Sciatic nerve (tissue), 2 donors: ENCODE measurements at regions not wholly inside any gene's neighbourhood (a gene's known extent, or its start where the extent isn't known, plus 50 kb on each side); places are given as distances from the start of the nearest gene placed in this dataset.
A peak's percentile ranks its signal among the peaks of the same experiment; 100 is the strongest.

Source experiments
- ATAC-seq: fragments of 200-7000 bp; cut with Tn5 transposase; one replicate; pipeline ENCODE4 v1.9.1; 2020; ENCODE audit warnings: mild to moderate bottlenecking, moderate library complexity
- DNase-seq: peaks from one replicate; pipeline ENCODE4 v3.0.0-alpha.2; 2020; ENCODE audit warnings: low spot score
- intact Hi-C: fragments of 100-400 bp; cut with DNase I; formaldehyde crosslinking; loops from one replicate; pipeline ENCODE4 v1.14.2; 2022
- donor health status: DM: no; HTN: no; CAD: no.
- donor health status: DM: no; HTN: no; CAD: no.

DNA sequence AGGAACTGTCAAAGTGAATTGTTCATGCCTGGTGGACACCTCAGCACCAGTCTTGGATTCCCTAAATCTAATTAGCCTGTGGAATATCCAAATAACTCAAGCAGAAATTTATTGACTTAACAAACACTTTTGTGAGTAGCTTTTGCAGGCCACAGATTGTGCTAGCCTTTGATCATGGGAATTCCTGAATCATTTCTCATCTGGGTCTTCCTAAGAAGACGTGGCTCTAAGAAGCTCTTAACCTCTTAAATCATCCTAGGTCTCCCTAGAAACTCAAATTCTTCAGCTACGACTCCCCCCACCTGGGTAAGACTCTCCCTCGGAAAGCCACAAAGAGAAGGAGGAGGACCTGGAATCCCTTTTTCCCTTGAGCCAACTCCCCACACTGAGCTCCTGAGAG is 53.8 kb upstream of the PSEN2 start:
- intact Hi-C loops, result no loop called here
- no peak for ATAC-seq
- DNase-seq, result no peak

DNA sequence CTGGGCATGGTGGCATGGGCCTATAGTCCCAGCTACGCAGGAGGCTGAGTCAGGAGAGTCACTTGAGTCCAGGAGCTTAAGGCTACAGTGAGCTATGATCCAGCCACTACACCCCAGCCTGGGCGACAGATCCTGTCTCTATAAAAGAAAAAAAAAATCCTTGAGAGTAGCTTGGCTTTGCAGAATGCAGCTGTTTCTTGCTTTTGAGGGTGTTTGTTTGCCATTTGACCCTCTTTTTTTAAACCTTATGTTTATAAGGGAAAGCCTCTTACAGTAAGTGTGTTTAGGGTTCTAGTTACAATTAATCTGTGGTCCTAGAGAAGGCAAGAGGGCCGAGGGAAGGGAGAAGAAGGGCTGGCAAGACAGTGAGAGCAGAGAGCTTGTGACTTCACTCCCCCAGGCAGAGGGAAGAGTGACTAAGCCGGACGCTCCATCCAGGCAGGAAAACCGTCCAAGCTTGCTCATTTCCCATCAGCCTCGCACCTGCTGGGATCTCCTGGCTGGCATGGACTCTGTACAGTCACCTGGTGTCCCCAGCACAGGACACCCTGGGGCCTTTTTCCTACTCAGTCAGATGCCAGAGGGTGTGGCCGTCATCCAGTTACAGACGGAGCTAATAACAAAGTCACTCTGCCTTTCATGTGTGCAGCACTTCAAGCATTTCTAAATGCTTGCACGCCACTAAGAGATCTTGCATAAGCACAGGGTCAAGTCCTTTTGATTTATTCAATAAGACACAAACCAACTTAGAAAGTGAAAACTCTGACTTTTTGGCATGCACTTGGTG is 55.5 kb upstream of the PSEN2 start:
- ATAC-seq (peak; percentile 86), DNase-seq (peak; percentile 68)
- intact Hi-C loops, result no loop called here

DNA sequence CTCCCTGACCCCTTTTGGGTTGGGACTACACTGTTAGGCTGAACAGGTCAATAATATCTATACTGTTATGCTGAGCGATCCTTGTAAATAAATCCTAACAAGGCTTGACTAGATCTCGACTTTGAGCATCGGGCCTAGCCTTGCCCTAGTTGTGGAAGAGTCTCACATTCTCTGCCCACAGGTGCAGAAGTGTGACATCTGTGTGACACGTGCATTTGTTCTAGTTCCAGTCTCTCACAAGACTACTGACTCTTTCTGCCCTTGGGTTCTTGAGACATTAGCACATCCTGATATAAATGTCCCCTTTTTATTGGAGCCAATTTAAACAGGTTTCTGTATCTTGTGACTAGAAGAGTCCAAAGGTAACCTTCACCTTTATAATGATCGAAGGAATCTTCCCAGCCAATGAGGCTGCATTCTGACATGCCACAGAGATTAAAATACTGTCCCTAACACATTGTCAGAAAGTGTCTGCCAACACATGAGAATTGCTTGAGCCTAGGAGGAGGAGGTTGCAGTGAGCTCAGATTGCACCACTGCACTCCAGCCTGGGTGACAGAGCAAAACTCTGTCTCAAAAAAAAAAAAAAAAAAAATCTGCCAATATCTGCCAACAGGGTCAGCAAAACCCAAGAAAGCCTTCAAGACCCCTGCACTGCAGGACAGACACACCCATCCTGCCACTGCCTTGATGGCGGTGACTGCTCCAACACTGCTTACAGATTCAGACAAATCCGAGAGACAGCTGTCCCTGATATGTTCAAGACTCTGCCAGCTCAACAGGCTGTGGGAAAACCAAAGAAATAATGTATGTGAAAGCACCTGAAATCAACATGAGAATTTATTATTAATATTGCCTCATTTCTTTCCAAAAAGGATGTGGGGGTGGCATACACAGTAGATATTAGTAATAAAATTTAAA is 56.5 kb upstream of the PSEN2 start:
- no peak for ATAC-seq
- intact Hi-C loops, result no loop called here
- no peak for DNase-seq

DNA sequence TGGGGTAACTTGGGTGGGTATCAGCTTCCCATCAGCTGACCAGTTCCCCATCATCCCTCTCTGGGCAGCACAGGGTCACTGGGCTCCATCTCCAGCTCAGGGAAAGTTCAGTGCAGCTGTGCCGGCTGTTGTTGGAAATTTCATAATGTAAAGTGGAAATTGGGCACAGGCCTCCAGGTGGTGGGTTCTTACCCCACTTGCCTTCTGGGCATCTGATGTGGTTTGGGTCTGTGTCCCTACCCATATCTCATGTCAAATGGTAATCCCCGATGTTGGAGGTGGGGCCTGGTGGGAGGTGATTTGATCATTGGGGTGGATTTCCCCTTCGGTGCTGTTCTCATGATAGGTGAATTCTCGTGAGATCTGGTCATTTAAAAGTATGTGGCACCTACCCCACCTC is 59.7 kb upstream of the PSEN2 start:
- intact Hi-C loops, result no loop called here
- DNase-seq, result no peak

DNA sequence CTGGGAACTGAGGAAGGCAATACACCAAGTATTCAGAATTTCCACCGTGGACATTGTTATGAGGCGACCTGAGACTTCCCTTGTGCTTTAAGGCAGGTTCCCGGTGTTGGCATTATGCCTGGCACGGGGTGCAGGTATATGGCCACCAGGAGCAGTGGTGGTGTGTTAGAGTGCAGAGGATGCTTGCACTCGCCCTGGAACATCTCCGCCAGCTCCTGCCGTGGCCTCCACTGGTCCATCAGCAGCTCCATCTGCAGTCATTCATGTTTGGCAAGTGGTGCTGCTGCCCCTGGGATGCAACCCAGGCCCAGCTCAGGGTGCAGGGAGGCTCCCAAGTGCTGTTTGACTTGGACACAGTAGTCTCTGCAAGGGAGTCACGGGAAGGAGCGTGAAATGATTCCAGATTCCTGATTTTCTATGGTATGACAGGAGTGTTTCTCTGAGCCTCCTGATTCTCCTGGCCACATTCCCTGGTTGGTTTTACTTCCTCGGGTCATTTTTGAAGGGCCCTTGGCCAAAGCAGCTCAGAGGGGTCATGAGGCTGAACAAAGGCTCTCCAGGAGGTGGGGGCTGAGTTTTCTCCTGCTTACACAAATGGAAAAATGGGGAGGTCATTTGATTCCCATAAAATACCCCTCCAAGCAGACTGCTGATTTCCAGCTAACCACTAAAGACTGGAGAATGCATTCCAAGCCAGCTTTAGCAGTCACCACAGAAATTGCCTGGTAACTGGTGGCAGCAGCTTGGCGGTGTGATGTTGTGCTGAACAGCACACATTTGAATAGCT is 60.4 kb upstream of the PSEN2 start:
- DNase-seq, result no peak
- peak; percentile 51 for ATAC-seq
- intact Hi-C loops, result no loop called here

More for the DNA sequence above, 59.7 kb upstream of the PSEN2 start:
- no peak for ATAC-seq

DNA sequence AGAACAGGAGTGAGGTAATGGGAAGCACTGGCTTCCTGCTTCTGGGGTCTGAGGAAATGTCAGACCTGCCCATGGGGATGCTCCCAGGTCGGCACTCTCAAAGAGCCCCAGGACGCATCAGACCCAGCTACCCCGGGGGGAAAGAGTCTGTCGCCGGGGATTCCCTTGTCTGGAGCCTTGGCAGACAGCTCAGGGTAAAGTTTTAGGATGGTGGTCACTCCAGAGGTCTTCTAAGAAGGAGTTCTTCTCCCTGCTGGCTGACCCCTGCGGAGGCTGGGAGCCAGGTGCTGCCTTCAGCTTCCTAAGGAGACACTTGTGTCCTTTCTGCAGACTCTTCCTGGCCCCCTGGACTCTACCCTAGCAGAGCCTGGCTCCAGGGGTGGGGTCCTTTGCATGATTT is 61.9 kb upstream of the PSEN2 start:
- ATAC-seq, result no peak
- intact Hi-C loops, result no loop called here
- DNase-seq, result no peak

DNA sequence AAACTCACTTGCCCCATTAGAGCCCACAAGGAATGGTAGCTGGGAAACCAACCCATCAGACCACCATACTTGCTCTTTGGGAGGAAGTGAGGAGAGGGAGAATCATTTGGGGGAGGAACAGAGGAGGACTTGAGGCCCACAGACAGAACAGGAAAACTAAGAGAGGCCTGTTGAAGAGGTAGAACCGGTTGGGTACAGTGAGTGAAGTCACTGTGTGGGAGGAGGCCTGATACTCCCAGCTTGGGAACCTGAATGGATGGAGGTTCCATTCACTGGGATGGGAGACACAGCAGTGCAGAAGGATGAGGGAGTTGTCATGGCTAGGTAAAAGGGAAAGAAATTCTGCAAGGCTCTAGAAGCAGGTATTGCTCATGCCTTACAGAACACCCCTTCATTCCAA is 63.4 kb upstream of the PSEN2 start:
- no peak for ATAC-seq
- DNase-seq, result no peak
- intact Hi-C loops, result no loop called here

DNA sequence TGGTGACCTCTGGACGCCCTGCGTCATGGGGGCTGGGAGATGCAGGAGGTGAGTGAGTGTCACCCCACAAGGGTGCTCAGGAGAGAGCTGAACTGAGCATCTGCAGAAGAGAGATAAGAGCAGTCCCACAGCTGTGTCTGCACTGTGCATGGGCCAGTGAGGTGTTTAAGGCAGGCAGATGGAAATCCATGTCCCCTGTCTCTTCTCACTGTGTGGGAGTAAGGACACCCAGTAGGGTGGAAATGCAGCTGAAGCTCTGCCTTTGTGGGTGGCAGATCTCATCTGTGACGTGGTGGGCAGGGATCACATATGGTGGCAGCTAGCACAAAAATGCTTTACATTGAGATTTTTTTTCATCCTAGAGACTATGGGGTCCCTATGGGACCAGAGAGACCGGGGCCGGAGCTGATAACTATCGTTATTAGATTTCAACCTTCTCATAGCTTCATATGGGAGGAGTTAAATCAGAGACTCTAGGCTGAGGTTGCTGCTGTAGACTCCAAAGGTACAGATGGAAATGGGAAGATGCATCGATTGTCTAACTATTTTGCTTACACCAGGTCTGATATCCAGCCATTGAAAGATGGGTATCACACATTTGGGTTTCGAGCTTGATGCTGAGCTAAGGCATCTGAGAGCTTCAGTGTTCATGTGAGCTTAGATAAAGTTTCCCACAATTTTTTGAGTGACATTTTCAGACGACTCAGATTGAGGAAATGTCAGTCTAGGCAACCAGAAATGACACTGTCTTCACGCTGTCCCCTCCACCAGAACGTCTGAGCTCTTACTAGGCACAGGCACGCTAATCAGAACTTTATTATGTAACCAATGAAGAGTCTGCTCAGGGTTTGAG is 65.3 kb upstream of the PSEN2 start:
- intact Hi-C loops, result no loop called here
- ATAC-seq, result no peak
- no peak for DNase-seq

DNA sequence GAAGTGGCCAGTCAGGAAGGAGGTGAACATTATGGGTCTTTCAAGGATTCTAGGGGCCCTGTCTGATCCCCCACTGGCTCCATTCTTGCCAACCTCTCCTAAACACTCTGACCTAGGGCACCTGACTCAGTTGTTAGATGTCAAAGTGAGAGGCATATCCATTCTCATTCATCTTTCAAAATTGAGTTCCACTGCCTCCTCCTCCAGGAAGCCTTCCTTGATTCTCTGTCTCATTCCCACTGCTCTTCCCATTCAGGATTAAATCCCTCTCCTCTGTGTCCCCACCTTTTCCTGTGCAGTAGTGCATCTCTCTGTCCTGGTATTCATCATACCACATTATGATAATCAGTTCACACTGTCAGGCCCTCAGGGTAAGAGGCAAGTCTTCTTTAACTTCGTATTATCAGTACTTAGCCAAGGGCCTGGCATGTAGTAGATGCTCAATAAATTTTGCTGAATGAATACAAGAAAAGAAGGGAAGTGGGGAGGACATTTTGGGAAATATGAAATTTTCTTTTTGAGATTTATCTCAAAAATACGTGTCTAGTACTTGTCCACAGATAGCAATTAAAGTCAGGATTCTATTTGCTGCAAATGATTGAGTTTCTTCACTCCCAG is 61.8 kb upstream of the ITPKB start:
- intact Hi-C loops, result no loop called here
- DNase-seq, result no peak
- ATAC-seq, result no peak

DNA sequence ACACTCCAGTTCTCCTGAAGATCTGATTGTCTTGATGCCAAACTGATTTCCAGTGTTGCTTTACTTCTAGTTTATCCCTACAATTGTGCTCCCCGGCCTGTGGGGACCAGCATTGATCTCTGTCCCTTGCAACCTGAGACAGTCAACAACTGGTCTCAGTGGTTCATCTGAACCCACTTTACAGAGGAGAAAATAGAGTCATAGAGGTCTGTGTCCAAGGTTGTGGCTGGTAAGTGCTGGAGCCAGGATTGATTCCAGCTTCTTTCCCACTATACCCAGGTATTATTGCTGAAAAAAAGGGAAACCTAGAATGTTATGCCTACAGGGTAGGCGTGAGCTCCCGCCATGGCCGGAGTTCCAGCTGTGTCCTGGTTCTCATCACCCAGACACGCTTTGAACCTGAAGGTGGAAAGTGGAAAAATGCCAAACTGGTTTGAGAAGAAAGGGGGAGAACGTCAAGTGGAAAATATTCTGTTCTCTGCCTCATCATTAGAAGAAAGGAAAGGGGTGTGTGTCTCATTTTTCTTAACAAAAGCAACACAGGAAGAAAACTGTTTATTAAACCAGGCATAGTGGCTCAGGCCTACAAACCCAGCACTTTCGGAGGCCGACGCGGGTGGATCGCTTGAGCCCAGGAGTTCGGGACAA is 60.7 kb upstream of the ITPKB start:
- peak; percentile 59 for ATAC-seq

DNA sequence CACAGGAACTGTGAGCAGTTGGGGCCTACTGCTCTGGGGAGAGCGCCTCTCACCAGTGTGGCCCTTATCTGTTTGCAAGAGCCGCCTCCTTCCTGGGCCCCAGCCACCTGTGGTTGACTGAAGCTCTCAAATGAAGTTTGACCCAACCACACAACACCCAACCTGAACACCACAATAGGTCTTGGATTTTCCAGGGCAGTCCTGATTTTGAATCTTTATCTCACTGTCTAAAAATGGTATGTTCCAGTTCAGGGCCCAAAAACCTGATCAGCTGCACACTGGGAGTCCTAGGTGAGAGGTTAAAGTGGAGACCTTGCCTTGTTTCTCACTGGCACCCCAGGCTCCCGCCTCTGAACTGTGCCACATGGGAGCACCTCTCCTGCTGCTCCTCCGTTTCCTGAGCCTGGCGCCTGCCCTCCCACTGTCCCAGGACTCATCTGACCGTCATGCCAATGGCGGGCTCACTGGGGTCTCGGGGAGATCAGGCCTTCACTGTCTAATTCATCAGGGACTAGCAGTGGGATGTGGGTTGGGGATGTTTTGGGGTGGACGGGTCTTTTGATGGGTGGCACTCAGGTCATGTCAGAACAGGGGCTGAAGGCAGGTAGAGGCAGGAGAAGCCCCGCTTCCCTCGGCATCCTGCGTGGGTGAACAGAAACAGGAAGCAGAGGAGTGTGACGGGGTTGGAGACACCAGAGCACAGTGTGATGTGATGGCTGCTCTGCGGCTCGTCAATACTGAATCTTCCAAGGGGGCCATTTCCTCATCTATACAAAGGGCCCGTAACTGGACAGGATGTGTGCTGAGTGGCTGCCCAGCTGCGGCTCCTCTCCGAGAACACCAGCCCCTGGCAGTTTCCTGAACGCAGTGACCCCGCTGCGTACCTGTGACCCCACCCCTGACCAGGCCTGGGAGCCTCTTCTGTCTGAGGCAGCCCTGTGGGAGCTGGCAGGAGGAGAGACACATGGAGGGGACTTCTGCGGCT is 59.6 kb upstream of the ITPKB start:
- DNase-seq (no peak), ATAC-seq (peak; percentile 33)
- intact Hi-C loops, result no loop called here

More for the DNA sequence above, 60.7 kb upstream of the ITPKB start:
- no peak for DNase-seq
- intact Hi-C loops, result no loop called here

DNA sequence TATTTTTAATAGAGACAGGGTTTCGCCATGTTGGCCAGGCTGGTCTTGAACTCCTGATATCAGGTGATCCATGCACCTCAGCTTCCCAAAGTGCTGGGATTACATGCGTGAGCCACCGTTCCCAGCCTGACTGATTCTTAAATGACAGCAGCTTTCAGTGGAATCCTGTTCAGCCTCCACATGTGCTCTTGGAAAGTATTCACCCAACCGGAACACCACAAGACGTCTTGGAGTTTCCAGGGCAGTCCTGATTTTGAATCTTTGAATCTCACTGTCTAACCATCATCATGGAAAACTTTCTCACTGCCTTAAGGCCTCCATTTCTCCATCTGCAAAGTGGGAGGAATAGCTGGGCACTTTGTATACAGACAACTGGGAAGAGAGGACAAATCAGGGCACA is 58.1 kb upstream of the ITPKB start:
- ATAC-seq, result no peak
- intact Hi-C loops, result no loop called here
- DNase-seq, result no peak

DNA sequence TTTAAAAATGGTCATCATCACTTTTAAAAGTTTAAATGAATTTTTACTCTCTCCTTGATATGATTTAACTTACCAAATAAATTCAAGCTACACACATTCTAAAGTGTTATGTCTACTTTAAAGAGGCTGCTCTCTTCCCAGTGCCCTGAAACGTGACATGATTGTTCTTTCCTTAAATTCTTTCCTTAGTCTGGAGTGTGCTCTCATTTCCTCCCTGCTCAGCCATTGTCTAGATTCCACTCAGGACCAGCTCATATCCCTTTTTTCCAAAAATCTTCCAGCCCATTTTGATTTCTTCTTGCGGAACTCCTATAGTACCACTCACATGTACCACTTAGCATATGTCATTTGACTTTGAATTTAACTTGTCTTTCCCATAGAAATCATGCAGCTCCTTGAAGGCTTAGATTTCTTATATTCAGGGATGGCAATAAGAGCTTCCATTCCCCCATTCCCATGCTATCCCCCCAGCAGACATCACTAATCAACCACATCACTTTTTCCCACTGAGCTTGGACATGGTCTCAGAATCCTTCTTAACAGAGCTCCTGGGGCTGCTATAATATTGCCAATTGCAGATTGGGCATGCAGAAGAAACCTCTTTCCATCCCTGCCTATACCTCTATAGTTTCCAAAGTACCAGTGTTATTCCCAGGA is 54.7 kb upstream of the ITPKB start:
- intact Hi-C loops, result no loop called here
- no peak for ATAC-seq
- no peak for DNase-seq

DNA sequence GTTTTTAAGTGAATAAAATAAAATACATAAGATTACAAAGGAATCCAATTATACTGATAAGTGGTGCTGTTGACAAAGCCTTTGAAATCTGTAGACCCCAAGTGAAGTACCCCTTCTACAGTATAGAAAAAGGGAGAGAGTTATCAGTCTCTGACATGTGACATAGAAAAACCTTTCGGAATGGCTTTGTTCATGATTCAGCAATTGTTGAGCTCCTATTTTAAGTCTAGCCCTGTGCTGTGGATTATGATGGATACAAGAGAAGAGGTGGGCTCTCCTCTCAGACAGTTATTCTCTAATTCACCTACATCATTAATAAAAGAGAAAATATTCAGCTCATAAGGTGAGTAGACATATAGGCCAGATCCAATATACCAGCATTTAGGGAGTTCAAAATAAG is 53.3 kb upstream of the ITPKB start:
- intact Hi-C loops, result no loop called here
- no peak for ATAC-seq
- no peak for DNase-seq

DNA sequence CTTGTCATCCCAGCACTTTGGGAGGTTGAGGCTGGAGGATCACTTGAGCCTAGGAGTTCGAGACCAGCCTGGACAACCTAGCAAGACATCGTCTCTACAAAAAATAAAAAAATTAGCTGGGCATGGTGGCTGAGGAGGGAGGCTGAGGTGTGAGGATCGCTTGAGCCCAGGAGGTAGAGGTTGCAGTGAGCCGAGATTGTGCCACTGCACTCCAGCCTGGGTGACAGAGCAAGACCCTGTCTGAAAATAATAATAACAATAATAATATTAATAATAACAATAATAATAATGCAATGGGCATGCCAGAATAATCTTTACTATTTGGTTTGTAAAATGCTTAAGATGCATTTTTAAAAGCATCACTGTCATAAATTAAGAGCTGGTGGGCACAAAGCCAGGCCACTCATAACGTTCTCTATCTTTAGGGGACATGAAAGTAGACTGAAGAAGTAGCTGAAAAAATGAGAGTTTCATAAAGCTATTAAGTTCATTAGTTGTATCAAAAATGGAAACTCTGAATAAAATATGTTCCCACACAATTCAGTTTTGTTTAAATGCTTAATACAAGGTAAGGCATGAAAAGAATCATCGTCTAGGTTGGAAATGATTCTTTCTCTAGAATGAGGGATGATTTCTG is 51.6 kb upstream of the ITPKB start:
- ATAC-seq (no peak), DNase-seq (no peak)
- intact Hi-C loops, result no loop called here

DNA sequence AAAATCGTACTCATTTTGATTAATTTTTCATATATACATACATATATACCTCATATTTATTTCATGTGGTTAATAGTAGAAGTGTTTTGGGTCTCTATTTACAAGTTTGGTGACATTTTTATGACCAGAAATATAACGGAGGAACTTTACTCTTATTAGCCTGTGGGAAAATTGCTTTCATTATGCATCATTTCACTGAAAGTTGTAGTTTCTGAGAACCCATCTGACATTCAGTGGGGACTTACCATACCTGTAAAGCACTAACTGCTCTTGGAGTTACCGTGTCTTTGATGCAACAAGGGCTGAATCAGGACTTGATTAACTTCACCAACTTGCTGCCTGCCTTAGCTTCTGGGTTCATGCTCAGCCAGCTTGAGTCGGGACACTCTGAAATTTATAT is 49.9 kb upstream of the ITPKB start:
- DNase-seq (no peak), ATAC-seq (no peak)
- intact Hi-C loops, result no loop called here
